Mammary epithelial cell (primary cell): ENCODE measurements at regions not wholly inside any gene's neighbourhood (a gene's known extent, or its start where the extent isn't known, plus 50 kb on each side); places are given as distances from the start of the nearest gene placed in this dataset.
"Not testable (repeated sequence)": the region's sequence is repeated elsewhere in the genome, so short reads cannot be mapped to it uniquely, and the experiment has no call there.

ENCODE experiments used
- EZH2 ChIP-seq: IDR thresholded peaks from 2 replicates; pipeline ENCODE4 v1.6.1; 2012; ENCODE audit warnings: low read length, inconsistent platforms, borderline replicate concordance
- TF ChIP-seq, protein P1 (sequence below), 2 donors: IDR thresholded peaks in 1 of 2; conservative IDR thresholded peaks in 1 of 2; 2 replicates each; pipeline ENCODE4 v1.5.1; 2011 to 2012; ENCODE audit warnings: inconsistent platforms in 2 of 2, low read length in 2 of 2, mild to moderate bottlenecking in 2 of 2, control low read depth in 1 of 2, low read depth in 1 of 2; ENCODE audit not compliant: insufficient read depth in 1 of 2; ENCODE audit errors: extremely low read depth in 1 of 2

DNA sequence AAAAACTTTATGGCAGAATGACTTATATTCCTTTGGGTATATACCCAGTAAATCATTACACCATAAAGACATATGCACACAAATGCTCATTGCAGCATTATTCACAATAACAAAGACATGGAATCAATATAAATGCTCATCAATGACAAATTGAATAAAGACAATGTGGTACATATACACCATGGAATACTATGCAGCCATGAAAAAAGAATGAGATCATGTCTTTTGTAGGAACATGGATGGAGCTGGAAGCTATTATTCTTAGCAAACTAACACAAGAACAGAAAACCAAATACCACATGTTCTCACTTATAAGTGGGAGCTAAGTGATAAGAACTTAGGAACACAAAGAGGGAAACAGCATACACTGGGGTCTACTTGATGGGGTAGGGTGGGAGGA lies 321.7 kb downstream of the ZNF674 start:
- TF ChIP-seq, protein P1, sequence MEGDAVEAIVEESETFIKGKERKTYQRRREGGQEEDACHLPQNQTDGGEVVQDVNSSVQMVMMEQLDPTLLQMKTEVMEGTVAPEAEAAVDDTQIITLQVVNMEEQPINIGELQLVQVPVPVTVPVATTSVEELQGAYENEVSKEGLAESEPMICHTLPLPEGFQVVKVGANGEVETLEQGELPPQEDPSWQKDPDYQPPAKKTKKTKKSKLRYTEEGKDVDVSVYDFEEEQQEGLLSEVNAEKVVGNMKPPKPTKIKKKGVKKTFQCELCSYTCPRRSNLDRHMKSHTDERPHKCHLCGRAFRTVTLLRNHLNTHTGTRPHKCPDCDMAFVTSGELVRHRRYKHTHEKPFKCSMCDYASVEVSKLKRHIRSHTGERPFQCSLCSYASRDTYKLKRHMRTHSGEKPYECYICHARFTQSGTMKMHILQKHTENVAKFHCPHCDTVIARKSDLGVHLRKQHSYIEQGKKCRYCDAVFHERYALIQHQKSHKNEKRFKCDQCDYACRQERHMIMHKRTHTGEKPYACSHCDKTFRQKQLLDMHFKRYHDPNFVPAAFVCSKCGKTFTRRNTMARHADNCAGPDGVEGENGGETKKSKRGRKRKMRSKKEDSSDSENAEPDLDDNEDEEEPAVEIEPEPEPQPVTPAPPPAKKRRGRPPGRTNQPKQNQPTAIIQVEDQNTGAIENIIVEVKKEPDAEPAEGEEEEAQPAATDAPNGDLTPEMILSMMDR (conservative IDR thresholded peaks at IDR 0.05 in 1 of 2, IDR thresholded peaks at IDR 0.05 in 1 of 2; ENCODE audit: extremely low read depth in 1 of 2, insufficient read depth in 1 of 2, low read depth in 1 of 2, low read length in 2 of 2), result not testable (repeated sequence)
- TF ChIP-seq EZH2, result not testable (repeated sequence)
